Spleen (tissue), 11 donors: ENCODE measurements at regions not wholly inside any gene's neighbourhood (a gene's known extent, or its start where the extent isn't known, plus 50 kb on each side); places are given as distances from the start of the nearest gene placed in this dataset.

ENCODE experiments used
- DNase-seq: peaks from one replicate; pipeline ENCODE4 v3.0.0-alpha.2; 2020
- H3K27ac ChIP-seq, 8 donors: fragments of 200-600 bp; sonication (generic) in 7 of 8; 1 replicate in 4 of 8; 2 replicates in 4 of 8; pipeline versions ENCODE4 v1.5.0 to v1.8.0; 2016 to 2021; ENCODE audit warnings: inconsistent platforms in 4 of 8, mild to moderate bottlenecking in 4 of 8, moderate library complexity in 1 of 8
- H3K27me3 ChIP-seq, 7 donors: fragments of 200-600 bp; sonication (generic) in 6 of 7; replicated peaks in 1 of 7; 1 replicate in 4 of 7; 2 replicates in 3 of 7; pipeline versions ENCODE4 v1.5.0 to v1.8.0; 2016 to 2021; ENCODE audit warnings: inconsistent platforms in 3 of 7, mild to moderate bottlenecking in 1 of 7
- H3K36me3 ChIP-seq, 6 donors: fragments of 200-600 bp; sonication (generic) in 5 of 6; 1 replicate in 4 of 6; 2 replicates in 2 of 6; pipeline versions ENCODE4 v1.5.0 to v1.8.0; 2016 to 2021; ENCODE audit warnings: inconsistent platforms in 2 of 6
- H3K4me1 ChIP-seq, 6 donors: fragments of 200-600 bp; sonication (generic) in 5 of 6; 1 replicate in 3 of 6; 2 replicates in 3 of 6; pipeline versions ENCODE4 v1.5.0 to v1.8.0; 2016 to 2021; ENCODE audit warnings: inconsistent platforms in 3 of 6
- H3K4me3 ChIP-seq, 8 donors: fragments of 200-600 bp; sonication (generic) in 7 of 8; 1 replicate in 4 of 8; 2 replicates in 4 of 8; pipeline versions ENCODE4 v1.5.0 to v1.8.0; 2016 to 2021; ENCODE audit warnings: inconsistent platforms in 4 of 8, mild to moderate bottlenecking in 4 of 8, moderate library complexity in 2 of 8
- H3K9me3 ChIP-seq, 8 donors: fragments of 200-600 bp; sonication (generic) in 7 of 8; 1 replicate in 4 of 8; 2 replicates in 4 of 8; pipeline versions ENCODE4 v1.5.0 to v1.8.0; 2016 to 2021; ENCODE audit warnings: inconsistent platforms in 4 of 8
- CTCF ChIP-seq, 11 experiments: fragments of 200-600 bp in 7 of 11; fragments of 450-650 bp in 4 of 11; sonication (generic) in 4 of 11; IDR thresholded peaks in 8 of 11; conservative IDR thresholded peaks in 3 of 11; 1 replicate in 7 of 11; 2 replicates in 4 of 11; pipeline versions ENCODE4 v1.4.0 to v1.8.0; 2016 to 2021; ENCODE audit warnings: antibody characterized with exemption in 11 of 11, inconsistent platforms in 4 of 11, mild to moderate bottlenecking in 1 of 11
- POLR2A ChIP-seq, 3 donors: fragments of 450-650 bp; IDR thresholded peaks; one replicate each; pipeline ENCODE4 v1.5.1; 2017; ENCODE audit warnings: antibody characterized with exemption in 3 of 3, mild to moderate bottlenecking in 1 of 3
- POLR2AphosphoS5 ChIP-seq, 3 donors: sonication (generic); formaldehyde crosslinking; IDR thresholded peaks; one replicate each; pipeline ENCODE4 v1.5.1; 2017; ENCODE audit warnings: antibody characterized with exemption in 3 of 3
- WGBS, 5 donors: extraction: QIAGEN DNeasy Blood & Tissue Kit in 3 of 5; methylation state at CpG; one replicate each; pipeline versions ENCODE4 v1.1.5 to v1.1.7; 2013 to 2018; 5-methylcytosine and 5-hydroxymethylcytosine counted together
- intact Hi-C: fragments of 100-400 bp; cut with DNase I; formaldehyde crosslinking; loops from one replicate; pipeline ENCODE4 v1.15.0; 2023; ENCODE audit warnings: low total_unique reads
- donor health status: healthy with polysubstance abuse.
- donor health status: DM: no; HTN: no; CAD: no; lungs with moderate emphysema.
- donor health status: DM: no; HTN: no; CAD: no.
- donor health status: Bipolar disorder and iron deficiency.
- donor health status: healthy.
- donor health status: DM: no; HTN: no; CAD: no.
- donor health status: DM: yes; HTN: yes; CAD: no.

GRCh38 chr7:83289419-83289993 is 126.8 kb upstream of the PCLO start:
- Histone ChIP-seq H3K4me1 (no peaks in the 10 kb centered on the region), H3K27me3 (no peaks in the 10 kb centered on the region), H3K36me3 (no peaks in the 10 kb centered on the region), H3K9me3 (peaks cover 0 to 4% (median 0%) of the 10 kb centered on the region in 8 donors), H3K4me3 (no peak overlapping the region), H3K27ac (peak overlapping the region in 1 of 8 donors; percentile 4)
- WGBS, 5 donors: 31 to 51% (median 42%) methylated on average over 5 of the region's 5 CpGs
- intact Hi-C loops: no loop called here
- no peak for DNase-seq
- TF ChIP-seq POLR2AphosphoS5 (IDR thresholded peaks at IDR 0.05): no peak
- no peak for TF ChIP-seq CTCF (IDR thresholded peaks at IDR 0.05 in 8 of 11, conservative IDR thresholded peaks at IDR 0.05 in 3 of 11)
- TF ChIP-seq POLR2A (IDR thresholded peaks at IDR 0.05): no peak

- Histone ChIP-seq H3K27me3 (no peaks in the 10 kb centered on the region), H3K4me1 (no peaks in the 10 kb centered on the region), H3K4me3 (no peak overlapping the region), H3K9me3 (peaks cover 0 to 8% (median 0%) of the 10 kb centered on the region in 8 donors), H3K36me3 (no peaks in the 10 kb centered on the region), H3K27ac (no peak overlapping the region)
- WGBS, 5 donors: 65 to 81% (median 76%) methylated on average over 2 of the region's 2 CpGs
- TF ChIP-seq POLR2AphosphoS5 (IDR thresholded peaks at IDR 0.05): no peak
- TF ChIP-seq CTCF (IDR thresholded peaks at IDR 0.05 in 8 of 11, conservative IDR thresholded peaks at IDR 0.05 in 3 of 11): no peak
- no peak for TF ChIP-seq POLR2A (IDR thresholded peaks at IDR 0.05)
- intact Hi-C loops: no loop called here
- no peak for DNase-seq
These were observed 118.0 kb upstream of the PCLO start for GRCh38 chr7:83280671-83281070.

- WGBS, 5 donors: 58 to 86% (median 75%) methylated on average over 1 of the region's 1 CpG
- Histone ChIP-seq H3K36me3 (no peaks in the 10 kb centered on the region), H3K4me1 (no peaks in the 10 kb centered on the region), H3K9me3 (peaks cover 0 to 8% (median 0%) of the 10 kb centered on the region in 8 donors), H3K27ac (no peak overlapping the region), H3K4me3 (no peak overlapping the region), H3K27me3 (no peaks in the 10 kb centered on the region)
- DNase-seq: no peak
- intact Hi-C loops: no loop called here
- no peak for TF ChIP-seq POLR2A (IDR thresholded peaks at IDR 0.05)
- TF ChIP-seq CTCF (IDR thresholded peaks at IDR 0.05 in 8 of 11, conservative IDR thresholded peaks at IDR 0.05 in 3 of 11): no peak
These were observed 113.6 kb upstream of the PCLO start for GRCh38 chr7:83276250-83276649.

GRCh38 chr7:83273699-83274098 is 111.0 kb upstream of the PCLO start:
- H3K27ac ChIP-seq: no peak overlapping the region

More at GRCh38 chr7:83273699-83274098, 111.0 kb upstream of the PCLO start:
- Histone ChIP-seq H3K4me3 (no peak overlapping the region), H3K27me3 (no peaks in the 10 kb centered on the region), H3K9me3 (peaks cover 0 to 4% (median 0%) of the 10 kb centered on the region in 8 donors), H3K36me3 (no peaks in the 10 kb centered on the region), H3K4me1 (no peaks in the 10 kb centered on the region)
- TF ChIP-seq POLR2A (IDR thresholded peaks at IDR 0.05) (no peak), POLR2AphosphoS5 (IDR thresholded peaks at IDR 0.05) (no peak)
- intact Hi-C loops: no loop called here
- no peak for DNase-seq
